ENCODE measurements at regions not wholly inside any gene's neighbourhood (a gene's known extent, or its start where the extent isn't known, plus 50 kb on each side); places are given as distances from the start of the nearest gene placed in this dataset.

DNA sequence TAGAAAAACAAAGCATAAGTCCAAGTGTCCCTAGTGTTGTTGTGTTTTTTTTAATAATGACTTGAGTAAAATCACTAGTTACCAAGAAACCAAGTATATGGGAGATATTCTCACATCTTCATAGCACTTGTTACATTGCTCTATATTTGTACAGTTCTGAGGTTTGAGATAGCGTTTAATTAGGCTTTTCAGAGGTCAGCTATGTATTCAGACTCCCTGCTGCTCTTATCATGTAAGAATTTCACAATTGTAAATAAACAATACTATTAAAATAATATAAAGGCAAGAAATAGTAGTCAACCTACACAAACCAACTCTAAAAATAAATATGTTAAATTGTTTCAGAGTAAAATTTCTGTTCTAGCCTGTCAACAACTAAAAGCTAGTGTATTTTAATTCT is 761.9 kb upstream of the FAM174A start:
- no peak for TF ChIP-seq POLR2A (IDR thresholded peaks at IDR 0.05)
- TF ChIP-seq, protein P1, sequence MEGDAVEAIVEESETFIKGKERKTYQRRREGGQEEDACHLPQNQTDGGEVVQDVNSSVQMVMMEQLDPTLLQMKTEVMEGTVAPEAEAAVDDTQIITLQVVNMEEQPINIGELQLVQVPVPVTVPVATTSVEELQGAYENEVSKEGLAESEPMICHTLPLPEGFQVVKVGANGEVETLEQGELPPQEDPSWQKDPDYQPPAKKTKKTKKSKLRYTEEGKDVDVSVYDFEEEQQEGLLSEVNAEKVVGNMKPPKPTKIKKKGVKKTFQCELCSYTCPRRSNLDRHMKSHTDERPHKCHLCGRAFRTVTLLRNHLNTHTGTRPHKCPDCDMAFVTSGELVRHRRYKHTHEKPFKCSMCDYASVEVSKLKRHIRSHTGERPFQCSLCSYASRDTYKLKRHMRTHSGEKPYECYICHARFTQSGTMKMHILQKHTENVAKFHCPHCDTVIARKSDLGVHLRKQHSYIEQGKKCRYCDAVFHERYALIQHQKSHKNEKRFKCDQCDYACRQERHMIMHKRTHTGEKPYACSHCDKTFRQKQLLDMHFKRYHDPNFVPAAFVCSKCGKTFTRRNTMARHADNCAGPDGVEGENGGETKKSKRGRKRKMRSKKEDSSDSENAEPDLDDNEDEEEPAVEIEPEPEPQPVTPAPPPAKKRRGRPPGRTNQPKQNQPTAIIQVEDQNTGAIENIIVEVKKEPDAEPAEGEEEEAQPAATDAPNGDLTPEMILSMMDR (IDR thresholded peaks at IDR 0.05) = no peak
